Pancreas (tissue), 10 donors: ENCODE measurements at regions not wholly inside any gene's neighbourhood (a gene's known extent, or its start where the extent isn't known, plus 50 kb on each side); places are given as distances from the start of the nearest gene placed in this dataset.

ENCODE experiments used
- ATAC-seq, 4 donors: fragments of 200-7000 bp; cut with Tn5 transposase; one replicate each; pipeline versions ENCODE4 v1.8.0 to v1.9.1; 2020; ENCODE audit warnings: mild to moderate bottlenecking in 4 of 4, moderate library complexity in 4 of 4
- DNase-seq, 6 donors: peaks; one replicate each; pipeline ENCODE4 v3.0.0-alpha.2; 2020
- FAIRE-seq: peaks from 2 replicates; lab custom pipeline; 2012; peaks lifted over from hg19 to GRCh38; lab: Jason Lieb, UNC
- H3K27ac ChIP-seq, 4 donors: fragments of 200-600 bp; sonication (generic); 1 replicate in 3 of 4; 2 replicates in 1 of 4; pipeline versions ENCODE4 v1.5.0 to v1.8.0; 2020
- H3K27me3 ChIP-seq, 4 donors: fragments of 200-600 bp; one replicate each; pipeline ENCODE4 v1.8.0; 2021
- H3K36me3 ChIP-seq, 3 donors: fragments of 200-600 bp; sonication (generic) in 1 of 3; one replicate each; pipeline versions ENCODE4 v1.5.0 to v1.8.0; 2020 to 2021
- H3K4me1 ChIP-seq, 3 donors: fragments of 200-600 bp; one replicate each; pipeline ENCODE4 v1.8.0; 2021
- H3K4me3 ChIP-seq, 4 donors: fragments of 200-600 bp; sonication (generic) in 2 of 4; one replicate each; pipeline versions ENCODE4 v1.5.0 to v1.8.0; 2020 to 2021
- H3K9me3 ChIP-seq, 4 donors: fragments of 200-600 bp; one replicate each; pipeline ENCODE4 v1.8.0; 2021
- CTCF ChIP-seq, 4 donors: fragments of 200-600 bp; sonication (generic) in 3 of 4; IDR thresholded peaks; one replicate each; pipeline versions ENCODE4 v1.5.0 to v1.8.0; 2021; ENCODE audit warnings: antibody characterized with exemption in 4 of 4
- WGBS, 2 donors: extraction: QIAGEN DNeasy Blood & Tissue Kit; methylation state at CpG; one replicate each; pipeline ENCODE4 v1.1.7; 2013; 5-methylcytosine and 5-hydroxymethylcytosine counted together
- intact Hi-C, 3 donors: fragments of 100-400 bp; cut with DNase I; formaldehyde crosslinking; loops; one replicate each; pipeline versions ENCODE4 v1.11.1 to v1.14.2; 2022
- donor health status: healthy with polysubstance abuse.
- donor health status: DM: no; HTN: no; CAD: no; lungs with moderate emphysema.
- donor health status: DM: no; HTN: no; CAD: no.
- donor health status: control.
- donor health status: control.
- donor health status: Bipolar disorder and iron deficiency.
- donor health status: DM: yes; HTN: yes; CAD: no.
- donor health status: DM: no; HTN: no; CAD: no.
- donor health status: DM: no; HTN: no; CAD: no.
- donor health status: DM: yes; HTN: yes; CAD: no.

- Histone ChIP-seq H3K27me3 (no peaks in the 10 kb centered on the region), H3K36me3 (no peaks in the 10 kb centered on the region), H3K9me3 (no peaks in the 10 kb centered on the region), H3K27ac (no peak overlapping the region), H3K4me3 (no peak overlapping the region), H3K4me1 (no peaks in the 10 kb centered on the region)
- intact Hi-C loops, result loop anchor here in 1 of 3 donors (10.0 kb wide), 1 partner anchor 1202 kb away; no protein-coding TSS in a partner anchor
- no peak for FAIRE-seq
- no peak for TF ChIP-seq CTCF (IDR thresholded peaks at IDR 0.05)
- WGBS, 2 donors, result 68 to 70% methylated on average over 6 of the region's 6 CpGs
- no peak for DNase-seq
- ATAC-seq, result no peak
These were observed 84.5 kb upstream of the RPS23 start for GRCh38 chr5:82362636-82363035.

DNA sequence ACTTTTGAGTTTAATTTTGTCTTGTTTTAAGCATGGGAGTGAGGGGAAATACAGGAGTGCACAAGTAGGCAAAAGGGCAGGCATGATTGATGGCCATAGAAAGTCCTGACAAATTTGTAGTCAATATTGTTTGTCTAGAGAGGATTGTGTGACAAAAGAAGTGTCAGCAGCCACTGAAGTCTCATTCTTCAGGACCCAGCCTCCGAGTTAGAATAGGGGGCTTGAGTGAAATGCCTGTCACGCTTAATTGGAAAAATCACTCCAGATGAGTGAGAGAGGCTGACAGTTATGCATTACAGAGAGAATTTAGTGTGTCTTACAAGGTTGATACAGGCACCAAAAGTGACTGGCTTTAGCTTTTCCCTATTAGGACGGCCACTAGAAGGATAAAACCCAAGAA lies 81.9 kb upstream of the RPS23 start:
- TF ChIP-seq CTCF (IDR thresholded peaks at IDR 0.05), result no peak
- intact Hi-C loops, result loop anchor here in 1 of 3 donors (10.0 kb wide), 1 partner anchor 1205 kb away; no protein-coding TSS in a partner anchor
- no peak for FAIRE-seq

DNA sequence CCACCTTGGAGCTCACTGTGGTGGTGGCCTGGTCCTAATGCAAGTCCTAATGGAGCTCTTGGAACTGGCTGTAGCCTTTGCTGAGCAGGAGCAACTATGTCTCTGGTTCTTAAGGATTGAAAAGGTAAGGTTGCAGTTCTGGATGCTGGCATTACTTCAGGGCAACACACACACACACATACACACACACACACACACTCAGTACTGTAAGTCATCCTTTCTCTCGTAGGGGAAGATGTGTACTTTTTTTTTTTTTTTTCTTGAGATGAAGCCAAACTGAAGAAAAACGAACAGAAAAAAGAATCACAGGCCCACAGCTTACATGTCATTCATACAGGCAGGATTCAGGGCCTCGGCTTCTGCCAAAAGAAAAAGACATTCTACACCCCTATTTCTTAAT lies 81.1 kb upstream of the RPS23 start:
- Histone ChIP-seq H3K4me1 (no peaks in the 10 kb centered on the region), H3K36me3 (no peaks in the 10 kb centered on the region), H3K4me3 (no peak overlapping the region), H3K27me3 (no peaks in the 10 kb centered on the region), H3K27ac (no peak overlapping the region), H3K9me3 (no peaks in the 10 kb centered on the region)
- FAIRE-seq (no peak), DNase-seq (no peak), ATAC-seq (no peak)
- TF ChIP-seq CTCF (IDR thresholded peaks at IDR 0.05), result no peak
- intact Hi-C loops, result no loop called here
- WGBS, 2 donors, result 65 to 76% methylated on average over 3 of the region's 3 CpGs

More for the DNA sequence above, 81.9 kb upstream of the RPS23 start:
- no peak for DNase-seq
- Histone ChIP-seq H3K27me3 (no peaks in the 10 kb centered on the region), H3K4me3 (no peak overlapping the region), H3K9me3 (no peaks in the 10 kb centered on the region), H3K27ac (no peak overlapping the region), H3K4me1 (no peaks in the 10 kb centered on the region), H3K36me3 (no peaks in the 10 kb centered on the region)
- WGBS, 2 donors, result 77 to 83% methylated on average over 3 of the region's 3 CpGs
- no peak for ATAC-seq

DNA sequence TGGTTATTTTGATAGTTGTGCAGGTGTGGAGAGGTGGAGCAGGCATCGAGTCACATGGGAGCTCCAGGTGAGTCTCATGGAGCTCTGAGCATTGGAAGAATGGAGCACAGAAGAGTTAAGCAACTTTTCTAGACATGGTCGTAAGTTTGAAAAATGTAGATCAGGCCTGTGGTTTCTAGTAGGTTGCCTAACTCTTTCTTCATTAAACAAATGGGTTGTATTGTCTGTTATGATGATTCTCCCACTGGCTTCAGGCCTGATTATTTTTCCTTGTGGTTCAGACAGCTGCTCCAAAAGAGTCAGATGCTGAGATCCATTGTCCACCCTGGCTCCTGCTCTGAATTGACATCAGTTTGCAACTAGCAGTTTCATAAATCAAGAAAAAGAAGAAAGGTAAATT lies 80.3 kb upstream of the RPS23 start:
- intact Hi-C loops, result no loop called here
- no peak for DNase-seq
- TF ChIP-seq CTCF (IDR thresholded peaks at IDR 0.05), result no peak

DNA sequence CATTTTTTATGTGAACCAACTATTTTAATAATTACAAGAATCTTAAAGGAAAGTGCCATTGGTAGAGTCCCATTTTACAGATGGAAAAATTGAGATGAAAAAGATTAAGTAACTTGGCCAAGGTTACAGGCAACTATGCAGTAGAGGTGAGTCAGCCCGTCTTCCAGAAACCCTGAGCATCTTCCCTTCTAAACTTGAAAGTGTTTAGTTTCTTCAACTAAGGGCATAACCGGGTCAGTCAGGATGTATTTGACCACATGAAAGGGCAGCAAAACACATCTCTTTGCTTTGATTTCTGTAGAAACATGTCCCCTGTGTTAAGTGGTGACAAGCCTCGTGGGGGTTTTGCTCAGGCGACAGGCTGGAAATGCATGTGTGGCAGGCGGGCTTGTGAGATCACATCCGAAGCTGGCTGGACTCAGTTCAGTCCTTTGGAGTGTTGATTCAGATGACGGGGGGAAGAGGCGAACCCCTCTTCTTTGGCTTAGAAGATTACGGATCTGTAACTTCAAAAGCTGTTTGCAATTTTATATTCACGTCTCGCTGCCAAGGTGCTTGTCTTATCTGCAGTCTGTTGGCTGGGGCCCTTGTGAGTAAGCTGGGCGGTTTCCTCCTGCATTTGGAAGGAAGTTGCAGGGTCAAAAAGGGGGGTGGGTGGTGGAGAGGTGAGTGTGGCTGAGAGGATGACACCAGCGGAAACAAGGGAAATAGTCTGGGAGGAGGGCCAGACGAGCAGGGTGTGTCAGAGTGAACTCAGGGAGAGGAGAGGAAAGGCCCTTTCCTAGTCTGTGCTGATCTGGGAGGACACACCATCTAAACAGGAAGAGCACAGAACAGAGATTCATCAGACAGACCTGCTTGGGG lies 78.9 kb upstream of the RPS23 start:
- WGBS, 2 donors, result 43 to 46% methylated on average over 14 of the region's 14 CpGs
- TF ChIP-seq CTCF (IDR thresholded peaks at IDR 0.05), result no peak
- Histone ChIP-seq H3K27me3 (no peaks in the 10 kb centered on the region), H3K9me3 (no peaks in the 10 kb centered on the region), H3K36me3 (no peaks in the 10 kb centered on the region), H3K27ac (no peak overlapping the region), H3K4me3 (no peak overlapping the region), H3K4me1 (no peaks in the 10 kb centered on the region)
- DNase-seq (peak in 3 of 6 donors; percentile 29 to 52 (median 32)), ATAC-seq (peak; percentile 80 to 90 (median 86)), FAIRE-seq (no peak)
- intact Hi-C loops, result no loop called here

More for the DNA sequence above, 80.3 kb upstream of the RPS23 start:
- Histone ChIP-seq H3K4me3 (no peak overlapping the region), H3K9me3 (no peaks in the 10 kb centered on the region), H3K36me3 (no peaks in the 10 kb centered on the region), H3K27ac (no peak overlapping the region), H3K27me3 (no peaks in the 10 kb centered on the region), H3K4me1 (no peaks in the 10 kb centered on the region)
- no peak for FAIRE-seq
- peak in 1 of 4 donors; percentile 19 for ATAC-seq
- WGBS, 2 donors, result 92% methylated on average over 2 of the region's 2 CpGs
